SHP77 (cell line): ENCODE measurements at regions not wholly inside any gene's neighbourhood (a gene's known extent, or its start where the extent isn't known, plus 50 kb on each side); places are given as distances from the start of the nearest gene placed in this dataset.

Source experiments
- DNase-seq, 2 experiments: peaks; one replicate each; lab custom pipeline; 2025; lab: John Stamatoyannopoulos, UW

- DNase-seq, result no peak
These were observed 326.7 kb downstream of the ATP23 start for GRCh38 chr12:58268069-58268468.

GRCh38 chr12:58269476-58269875 is 328.1 kb downstream of the ATP23 start:
- DNase-seq, result no peak

- no peak for DNase-seq
These were observed 329.8 kb downstream of the ATP23 start for GRCh38 chr12:58270966-58271705.

GRCh38 chr12:58272461-58272860 is 331.1 kb downstream of the ATP23 start:
- no peak for DNase-seq

- no peak for DNase-seq
These were observed 335.9 kb downstream of the ATP23 start for GRCh38 chr12:58277231-58277630.

GRCh38 chr12:58283553-58283952 is 342.2 kb downstream of the ATP23 start:
- no peak for DNase-seq

- DNase-seq, result no peak
These were observed 344.2 kb downstream of the ATP23 start for GRCh38 chr12:58285551-58285950.

GRCh38 chr12:58286353-58286752 is 345.0 kb downstream of the ATP23 start:
- no peak for DNase-seq

- no peak for DNase-seq
These were observed 346.8 kb downstream of the ATP23 start for GRCh38 chr12:58288190-58288589.

GRCh38 chr12:58291106-58291505 is 349.7 kb downstream of the ATP23 start:
- DNase-seq, result no peak

GRCh38 chr12:58293308-58293982 is 352.1 kb downstream of the ATP23 start:
- no peak for DNase-seq

- no peak for DNase-seq
These were observed 353.9 kb downstream of the ATP23 start for GRCh38 chr12:58295268-58295667.

GRCh38 chr12:58296863-58297262 is 355.5 kb downstream of the ATP23 start:
- no peak for DNase-seq

GRCh38 chr12:58298803-58299202 is 357.4 kb downstream of the ATP23 start:
- no peak for DNase-seq

GRCh38 chr12:58299371-58299770 is 358.0 kb downstream of the ATP23 start:
- DNase-seq, result no peak

- no peak for DNase-seq
These were observed 359.8 kb downstream of the ATP23 start for GRCh38 chr12:58301038-58301729.

- no peak for DNase-seq
These were observed 360.4 kb downstream of the ATP23 start for GRCh38 chr12:58301730-58302122.

- peak in 1 of 2 experiments; percentile 43 for DNase-seq
These were observed 361.2 kb downstream of the ATP23 start for GRCh38 chr12:58302487-58303011.

- DNase-seq, result no peak
These were observed 365.1 kb downstream of the ATP23 start for GRCh38 chr12:58306266-58307000.

GRCh38 chr12:58309806-58310205 is 368.4 kb downstream of the ATP23 start:
- no peak for DNase-seq

GRCh38 chr12:58310368-58310767 is 369.0 kb downstream of the ATP23 start:
- no peak for DNase-seq
